Esophagus squamous epithelium (tissue), 4 donors: ENCODE measurements at regions not wholly inside any gene's neighbourhood (a gene's known extent, or its start where the extent isn't known, plus 50 kb on each side); places are given as distances from the start of the nearest gene placed in this dataset.

Source experiments
- POLR2A ChIP-seq, 4 donors: fragments of 450-650 bp; IDR thresholded peaks; one replicate each; pipeline ENCODE4 v1.6.1; 2017; ENCODE audit warnings: antibody characterized with exemption in 4 of 4, mild to moderate bottlenecking in 4 of 4, moderate library complexity in 3 of 4
- TF ChIP-seq, protein P1 (sequence below), 6 experiments: fragments of 450-650 bp in 4 of 6; fragments of 200-600 bp in 2 of 6; sonication (generic) in 2 of 6; IDR thresholded peaks; one replicate each; pipeline ENCODE4 v1.5.1; 2016 to 2019; ENCODE audit warnings: antibody characterized with exemption in 6 of 6, mild to moderate bottlenecking in 4 of 6, moderate library complexity in 4 of 6

DNA sequence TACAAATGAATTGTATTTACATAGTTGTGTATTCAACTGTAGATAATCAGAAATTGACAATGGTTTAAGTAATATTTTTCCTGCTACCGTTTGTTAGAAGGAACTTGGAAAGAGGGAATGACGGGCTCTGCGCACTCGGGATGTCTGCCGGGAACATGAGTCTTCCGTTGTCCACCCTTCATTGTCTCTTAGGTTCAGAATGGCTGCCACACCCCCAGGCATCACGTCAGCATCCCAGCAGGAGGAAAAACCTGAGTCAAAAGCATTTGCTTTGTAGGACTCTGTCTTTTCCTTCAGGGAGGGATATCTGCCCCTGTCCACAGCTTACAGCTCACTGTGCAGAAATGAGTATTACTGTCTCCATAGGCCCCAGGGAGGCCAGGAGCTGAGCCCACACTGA lies 331.2 kb downstream of the THBS2 start:
- TF ChIP-seq, protein P1, sequence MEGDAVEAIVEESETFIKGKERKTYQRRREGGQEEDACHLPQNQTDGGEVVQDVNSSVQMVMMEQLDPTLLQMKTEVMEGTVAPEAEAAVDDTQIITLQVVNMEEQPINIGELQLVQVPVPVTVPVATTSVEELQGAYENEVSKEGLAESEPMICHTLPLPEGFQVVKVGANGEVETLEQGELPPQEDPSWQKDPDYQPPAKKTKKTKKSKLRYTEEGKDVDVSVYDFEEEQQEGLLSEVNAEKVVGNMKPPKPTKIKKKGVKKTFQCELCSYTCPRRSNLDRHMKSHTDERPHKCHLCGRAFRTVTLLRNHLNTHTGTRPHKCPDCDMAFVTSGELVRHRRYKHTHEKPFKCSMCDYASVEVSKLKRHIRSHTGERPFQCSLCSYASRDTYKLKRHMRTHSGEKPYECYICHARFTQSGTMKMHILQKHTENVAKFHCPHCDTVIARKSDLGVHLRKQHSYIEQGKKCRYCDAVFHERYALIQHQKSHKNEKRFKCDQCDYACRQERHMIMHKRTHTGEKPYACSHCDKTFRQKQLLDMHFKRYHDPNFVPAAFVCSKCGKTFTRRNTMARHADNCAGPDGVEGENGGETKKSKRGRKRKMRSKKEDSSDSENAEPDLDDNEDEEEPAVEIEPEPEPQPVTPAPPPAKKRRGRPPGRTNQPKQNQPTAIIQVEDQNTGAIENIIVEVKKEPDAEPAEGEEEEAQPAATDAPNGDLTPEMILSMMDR (IDR thresholded peaks at IDR 0.05) = no peak
- TF ChIP-seq POLR2A (IDR thresholded peaks at IDR 0.05) = no peak
